Activated CD4-positive, alpha-beta memory T cell treated with anti-CD3 and anti-CD28 coated beads, Interleukin-2, amount 10 ng/mL, durations not matched to agents 7 days and 5 days (primary cell): ENCODE measurements at regions not wholly inside any gene's neighbourhood (a gene's known extent, or its start where the extent isn't known, plus 50 kb on each side); places are given as distances from the start of the nearest gene placed in this dataset.

ENCODE experiments used
- CTCF ChIA-PET: fragments of 350-600 bp; sonication (Branson Sonifier 250); formaldehyde crosslinking; loops from one replicate; lab custom pipeline; 2021; ENCODE audit warnings: antibody characterized with exemption, inconsistent platforms; lab: Charles Lee
- POLR2A ChIA-PET: fragments of 350-600 bp; sonication (Branson Sonifier 250); formaldehyde crosslinking; loops from one replicate; lab custom pipeline; 2021; ENCODE audit warnings: antibody characterized with exemption; lab: Charles Lee
- DNase-seq: peaks from one replicate; pipeline ENCODE4 v3.0.0-alpha.2; 2020
- H3K27ac Mint-ChIP-seq: one replicate; pipeline ENCODE4 v1.8.0; 2021; ENCODE audit warnings: mild to moderate bottlenecking, mixed read lengths
- H3K27me3 Mint-ChIP-seq: one replicate; pipeline ENCODE4 v1.8.0; 2021; ENCODE audit warnings: mixed read lengths
- H3K36me3 Mint-ChIP-seq: one replicate; pipeline ENCODE4 v1.8.0; 2021; ENCODE audit warnings: low read depth, mixed read lengths
- H3K4me1 Mint-ChIP-seq: one replicate; pipeline ENCODE4 v1.8.0; 2021; ENCODE audit warnings: mixed read lengths
- H3K4me3 Mint-ChIP-seq: one replicate; pipeline ENCODE4 v1.8.0; 2021; ENCODE audit warnings: mild to moderate bottlenecking, mixed read lengths
- H3K9me3 Mint-ChIP-seq: one replicate; pipeline ENCODE4 v1.8.0; 2021; ENCODE audit warnings: mixed read lengths

DNA sequence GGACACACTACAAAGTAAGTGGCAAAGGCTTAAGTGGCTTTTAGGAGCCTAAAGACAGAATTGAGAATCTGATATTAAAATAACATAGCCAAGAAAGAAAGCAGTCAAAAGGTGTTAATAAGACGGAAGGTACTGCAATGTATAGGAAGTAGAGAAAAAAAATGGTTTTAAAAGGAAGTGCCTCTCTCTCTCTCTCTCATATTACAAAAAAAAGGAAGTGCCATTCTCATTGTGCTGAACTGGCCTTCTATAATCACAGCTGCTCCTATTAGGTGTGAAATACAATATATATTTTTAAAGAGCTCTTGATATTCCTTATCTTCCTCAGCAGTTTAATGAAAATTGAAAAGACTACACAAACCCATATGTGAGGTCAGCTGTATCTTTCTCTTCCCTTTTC is 199.4 kb upstream of the NPVF start:
- Mint-ChIP-seq H3K9me3 (no peaks in the 10 kb centered on the region), H3K27me3 (peaks cover 3% of the 10 kb centered on the region), H3K36me3 (no peaks in the 10 kb centered on the region), H3K4me1 (no peaks in the 10 kb centered on the region), H3K27ac (no peak overlapping the region), H3K4me3 (no peak overlapping the region)
- ChIA-PET POLR2A (no interaction called here), CTCF (no interaction called here)
- DNase-seq = no peak

GRCh38 chr7:25429731-25430130 is 201.4 kb upstream of the NPVF start:
- Mint-ChIP-seq H3K9me3 (no peaks in the 10 kb centered on the region), H3K27ac (no peak overlapping the region), H3K4me1 (no peaks in the 10 kb centered on the region), H3K36me3 (no peaks in the 10 kb centered on the region), H3K4me3 (no peak overlapping the region), H3K27me3 (peaks cover 3% of the 10 kb centered on the region)
- CTCF ChIA-PET = no interaction called here
- POLR2A ChIA-PET = no interaction called here
- DNase-seq = no peak

DNA sequence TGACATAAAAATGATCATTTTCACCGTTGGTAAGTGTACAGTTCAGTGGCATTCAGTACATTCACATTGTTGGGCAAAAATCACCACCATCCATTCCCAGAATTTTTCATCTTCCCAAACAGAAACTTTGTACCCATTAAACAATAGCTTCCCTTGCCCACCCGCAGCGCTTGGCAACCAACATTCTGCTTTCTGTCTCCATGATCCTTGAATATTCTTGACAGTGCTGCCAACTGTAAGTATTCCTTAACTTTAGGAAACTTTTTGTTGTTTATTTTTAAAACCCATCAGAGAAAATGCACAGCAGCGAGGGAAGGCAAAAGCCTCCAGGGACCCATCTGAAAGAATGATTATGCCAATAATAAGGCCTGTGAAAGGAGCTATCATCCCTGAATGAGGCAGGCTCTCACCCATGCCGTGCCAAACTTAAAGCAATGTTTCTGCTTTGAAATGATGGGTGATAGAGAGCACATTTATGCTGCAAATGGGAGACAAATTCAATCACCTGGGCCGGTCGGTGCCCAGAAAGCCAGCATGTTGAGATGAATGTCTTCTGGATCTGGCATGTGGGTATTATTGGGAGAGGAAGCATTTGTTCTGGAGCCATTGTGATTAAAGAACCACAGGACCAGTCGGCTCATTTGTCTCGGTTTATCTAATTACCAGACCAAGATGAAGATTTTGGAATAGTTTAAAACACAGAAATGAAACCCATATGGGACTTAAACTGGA is 202.1 kb upstream of the NPVF start:
- Mint-ChIP-seq H3K4me1 (no peaks in the 10 kb centered on the region), H3K9me3 (no peaks in the 10 kb centered on the region), H3K36me3 (no peaks in the 10 kb centered on the region), H3K27ac (no peak overlapping the region), H3K4me3 (no peak overlapping the region), H3K27me3 (peaks cover 3% of the 10 kb centered on the region)
- ChIA-PET POLR2A (no interaction called here), CTCF (no interaction called here)
- DNase-seq = no peak

- Mint-ChIP-seq H3K4me1 (no peaks in the 10 kb centered on the region), H3K27me3 (peaks cover 4% of the 10 kb centered on the region), H3K4me3 (no peak overlapping the region), H3K9me3 (no peaks in the 10 kb centered on the region), H3K36me3 (no peaks in the 10 kb centered on the region), H3K27ac (no peak overlapping the region)
- POLR2A ChIA-PET = no interaction called here
- CTCF ChIA-PET = interaction anchor here (0.8 kb wide), 1 partner anchor 134 kb away, joined by 3 read pairs; no protein-coding TSS in a partner anchor
- DNase-seq = no peak
Observed at GRCh38 chr7:25431956-25432450, 203.7 kb upstream of the NPVF start.

DNA sequence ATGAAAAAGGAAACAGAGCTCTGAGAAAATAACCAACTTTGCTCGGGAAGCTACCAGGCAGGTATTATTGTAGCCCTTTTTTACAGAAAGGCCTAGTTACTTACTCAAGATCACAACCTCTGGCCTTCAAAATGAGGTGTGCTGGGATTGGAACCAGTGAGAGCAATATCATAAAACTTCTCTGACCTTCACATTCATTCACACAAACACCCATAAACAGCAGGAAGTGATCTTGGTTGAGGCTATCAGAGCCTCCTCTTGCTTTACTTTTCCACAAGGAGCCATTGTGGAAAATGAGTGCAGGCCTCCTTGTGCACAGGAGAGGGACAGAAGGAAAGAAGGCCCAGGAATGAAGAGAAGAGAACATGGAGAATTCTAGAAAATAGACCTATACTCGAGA is 204.5 kb upstream of the NPVF start:
- no peaks in the 10 kb centered on the region for H3K36me3 Mint-ChIP-seq
- peaks cover 4% of the 10 kb centered on the region for H3K27me3 Mint-ChIP-seq
- H3K9me3 Mint-ChIP-seq = no peaks in the 10 kb centered on the region
- H3K27ac Mint-ChIP-seq = no peak overlapping the region
- ChIA-PET CTCF (interaction anchor here (0.8 kb wide), 1 partner anchor 133 kb away, joined by 3 read pairs; no protein-coding TSS in a partner anchor), POLR2A (no interaction called here)
- no peak overlapping the region for H3K4me3 Mint-ChIP-seq
- no peak for DNase-seq
- H3K4me1 Mint-ChIP-seq = no peaks in the 10 kb centered on the region

DNA sequence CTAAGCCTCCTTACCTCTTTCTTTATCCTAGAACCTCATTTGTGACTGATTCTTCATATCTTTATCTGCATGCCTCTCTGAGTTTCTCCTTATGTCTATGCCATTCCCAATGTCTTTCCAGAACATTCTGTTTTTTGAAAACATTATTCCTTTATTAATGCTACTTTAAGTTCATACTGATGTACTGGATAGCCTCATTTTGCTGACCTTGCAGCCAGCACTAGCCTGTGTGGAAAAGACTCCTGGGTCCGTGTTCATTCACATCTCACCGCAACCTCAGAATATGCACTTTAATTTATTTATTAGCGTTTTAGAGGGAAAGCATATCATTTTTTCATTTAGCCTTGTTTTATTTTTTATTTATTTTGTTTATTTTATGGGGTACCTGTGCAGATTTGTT is 208.1 kb upstream of the NPVF start:
- Mint-ChIP-seq H3K36me3 (no peaks in the 10 kb centered on the region), H3K27ac (no peak overlapping the region), H3K4me1 (no peaks in the 10 kb centered on the region), H3K9me3 (peaks cover 2% of the 10 kb centered on the region), H3K4me3 (no peak overlapping the region), H3K27me3 (peaks cover 8% of the 10 kb centered on the region)
- ChIA-PET CTCF (no interaction called here), POLR2A (no interaction called here)
- DNase-seq = no peak

DNA sequence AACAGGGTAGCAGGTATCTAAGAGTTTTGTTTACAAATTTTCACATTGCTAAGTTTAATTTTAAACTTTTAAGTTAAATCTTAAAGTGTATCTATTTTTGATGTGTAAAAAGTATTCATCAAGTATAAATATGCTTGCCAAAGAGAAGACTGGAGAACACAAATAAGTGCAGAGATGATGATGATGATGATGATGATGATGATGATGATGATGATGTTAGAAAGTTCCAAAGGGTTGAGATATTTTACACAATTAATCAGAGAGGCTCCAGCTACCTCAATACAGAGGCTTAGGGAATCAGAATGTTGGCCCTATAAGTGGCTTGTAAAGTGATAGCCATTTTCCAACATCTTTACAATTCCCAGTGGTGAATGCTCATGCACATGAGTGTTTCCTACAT is 209.0 kb upstream of the NPVF start:
- no peak for DNase-seq
- Mint-ChIP-seq H3K9me3 (peaks cover 4% of the 10 kb centered on the region), H3K36me3 (no peaks in the 10 kb centered on the region), H3K27me3 (peaks cover 8% of the 10 kb centered on the region), H3K27ac (no peak overlapping the region), H3K4me1 (no peaks in the 10 kb centered on the region), H3K4me3 (no peak overlapping the region)
- POLR2A ChIA-PET = no interaction called here
- CTCF ChIA-PET = no interaction called here

DNA sequence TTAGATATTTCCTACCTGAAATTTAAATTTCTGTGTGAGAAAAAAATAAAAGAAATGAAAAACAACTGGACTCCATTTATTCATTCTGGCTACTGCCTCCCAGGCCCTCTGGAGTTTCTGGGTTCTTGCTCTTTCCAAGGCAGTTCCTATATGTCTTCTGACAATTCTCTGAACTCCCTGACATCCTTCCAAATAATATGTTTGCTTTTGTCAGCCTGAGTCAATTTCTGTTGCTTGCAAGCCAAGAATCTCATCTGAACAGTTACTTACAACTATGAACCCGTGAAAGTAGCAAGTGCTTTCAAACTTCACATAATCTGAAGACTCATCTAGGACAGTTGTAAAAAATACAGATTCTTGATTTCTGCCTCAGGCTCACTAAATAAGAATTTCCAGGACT is 216.7 kb upstream of the NPVF start:
- Mint-ChIP-seq H3K36me3 (no peaks in the 10 kb centered on the region), H3K4me1 (no peaks in the 10 kb centered on the region), H3K9me3 (peaks cover 4% of the 10 kb centered on the region), H3K4me3 (no peak overlapping the region), H3K27ac (no peak overlapping the region), H3K27me3 (no peaks in the 10 kb centered on the region)
- POLR2A ChIA-PET = no interaction called here
- no peak for DNase-seq
- CTCF ChIA-PET = no interaction called here

GRCh38 chr7:25448301-25448700 is 220.0 kb upstream of the NPVF start:
- H3K27me3 Mint-ChIP-seq = no peaks in the 10 kb centered on the region
- H3K27ac Mint-ChIP-seq = no peak overlapping the region
- DNase-seq = no peak
- POLR2A ChIA-PET = no interaction called here
- CTCF ChIA-PET = no interaction called here
- no peaks in the 10 kb centered on the region for H3K4me1 Mint-ChIP-seq
- H3K9me3 Mint-ChIP-seq = no peaks in the 10 kb centered on the region
- H3K36me3 Mint-ChIP-seq = no peaks in the 10 kb centered on the region
- H3K4me3 Mint-ChIP-seq = no peak overlapping the region

DNA sequence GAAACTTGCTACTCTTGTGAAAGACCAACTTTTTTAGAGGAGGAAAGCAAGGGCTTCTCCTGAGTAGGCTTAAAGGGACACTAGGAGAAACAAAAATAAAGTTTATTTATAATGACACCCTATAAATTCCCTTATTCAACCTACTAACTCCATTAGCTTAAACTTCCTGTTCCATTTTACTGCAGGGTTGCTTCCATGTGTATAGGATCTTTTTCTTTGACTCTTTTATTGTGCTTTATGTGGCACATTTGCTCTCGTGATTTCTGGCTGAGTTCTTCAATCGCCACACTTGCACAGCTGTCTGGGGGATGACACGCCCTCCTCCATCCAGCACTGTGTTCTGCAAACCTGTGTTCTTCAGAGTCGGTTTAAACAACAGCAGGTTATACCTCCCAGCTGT is 225.7 kb upstream of the NPVF start:
- Mint-ChIP-seq H3K36me3 (no peaks in the 10 kb centered on the region), H3K4me1 (no peaks in the 10 kb centered on the region), H3K9me3 (no peaks in the 10 kb centered on the region), H3K4me3 (no peak overlapping the region), H3K27me3 (peaks cover 3% of the 10 kb centered on the region), H3K27ac (no peak overlapping the region)
- CTCF ChIA-PET = no interaction called here
- DNase-seq = no peak
- POLR2A ChIA-PET = no interaction called here

GRCh38 chr7:25454562-25455041 is 226.3 kb upstream of the NPVF start:
- no peak overlapping the region for H3K4me3 Mint-ChIP-seq
- POLR2A ChIA-PET = interaction anchor here (1.1 kb wide), 1 partner anchor 36 kb away, joined by 3 read pairs; no protein-coding TSS in a partner anchor
- no peaks in the 10 kb centered on the region for H3K9me3 Mint-ChIP-seq
- H3K27ac Mint-ChIP-seq = no peak overlapping the region
- CTCF ChIA-PET = no interaction called here
- H3K27me3 Mint-ChIP-seq = peaks cover 5% of the 10 kb centered on the region
- H3K36me3 Mint-ChIP-seq = no peaks in the 10 kb centered on the region
- no peak for DNase-seq
- H3K4me1 Mint-ChIP-seq = no peaks in the 10 kb centered on the region

- H3K9me3 Mint-ChIP-seq = no peaks in the 10 kb centered on the region
- ChIA-PET CTCF (no interaction called here), POLR2A (no interaction called here)
- H3K4me1 Mint-ChIP-seq = no peaks in the 10 kb centered on the region
- H3K27ac Mint-ChIP-seq = no peak overlapping the region
- no peak overlapping the region for H3K4me3 Mint-ChIP-seq
- peaks cover 15% of the 10 kb centered on the region for H3K27me3 Mint-ChIP-seq
- no peaks in the 10 kb centered on the region for H3K36me3 Mint-ChIP-seq
- no peak for DNase-seq
Observed at GRCh38 chr7:25455683-25456251, 227.5 kb upstream of the NPVF start.

DNA sequence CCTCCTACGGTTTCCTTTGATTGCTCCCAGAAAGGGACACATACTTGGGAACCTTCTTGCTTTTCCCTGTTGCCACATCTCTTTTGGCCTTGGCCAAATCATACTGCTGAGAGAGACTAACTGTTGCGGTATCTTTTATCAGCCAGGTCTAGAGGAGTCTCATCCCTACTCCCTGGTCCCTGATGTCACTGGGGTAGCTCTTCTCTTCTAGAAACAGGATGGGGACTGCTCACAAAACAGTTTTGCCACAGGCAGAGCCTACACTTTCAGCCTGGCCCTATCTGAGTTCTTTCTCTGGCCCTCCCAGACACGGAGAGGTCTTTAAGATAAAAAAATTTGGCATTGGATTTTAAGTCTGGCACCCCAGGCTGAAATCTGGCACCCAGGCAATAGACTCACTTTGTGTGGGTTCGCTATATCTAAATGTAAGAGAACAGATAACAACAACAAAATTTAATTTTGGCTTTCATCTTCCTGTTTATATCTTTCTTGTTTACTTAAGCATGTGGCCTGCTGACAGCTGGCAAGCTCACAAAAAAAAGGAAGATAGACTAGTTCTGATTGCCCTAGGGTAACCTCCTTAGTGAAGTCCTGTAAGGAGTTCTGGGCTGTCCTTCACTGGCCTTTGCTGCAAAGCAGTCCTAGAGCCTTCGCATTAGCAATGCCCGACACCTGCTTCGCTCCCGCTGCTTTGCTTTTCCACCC is 228.3 kb upstream of the NPVF start:
- Mint-ChIP-seq H3K27me3 (peaks cover 17% of the 10 kb centered on the region), H3K36me3 (no peaks in the 10 kb centered on the region), H3K4me3 (no peak overlapping the region), H3K9me3 (no peaks in the 10 kb centered on the region), H3K4me1 (no peaks in the 10 kb centered on the region), H3K27ac (no peak overlapping the region)
- CTCF ChIA-PET = no interaction called here
- no peak for DNase-seq
- POLR2A ChIA-PET = no interaction called here
